WTC11 (cell line): ENCODE measurements at regions not wholly inside any gene's neighbourhood (a gene's known extent, or its start where the extent isn't known, plus 50 kb on each side); places are given as distances from the start of the nearest gene placed in this dataset.

Experiments used
- ATAC-seq: fragments of 200-7000 bp; cut with Tn5 transposase; 2 replicates; pipeline ENCODE4 v1.10.0; 2021; ENCODE audit warnings: mild to moderate bottlenecking, moderate library complexity
- CTCF ChIA-PET: fragments of 300-600 bp; sonication (Branson Sonifier 250); formaldehyde crosslinking; loops from one replicate; lab custom pipeline; 2021; ENCODE audit warnings: antibody characterized with exemption; lab: Charles Lee
- POLR2A ChIA-PET: fragments of 350-600 bp; sonication (Branson Sonifier 250); formaldehyde crosslinking; loops from one replicate; lab custom pipeline; 2021; ENCODE audit warnings: antibody characterized with exemption; lab: Charles Lee
- DNase-seq: peaks from one replicate; pipeline ENCODE4 v3.0.0; 2021; ENCODE audit warnings: low spot score
- H3K27ac Mint-ChIP-seq: 2 replicates; pipeline ENCODE4 v1.8.0; 2021; ENCODE audit warnings: mixed read lengths
- H3K27me3 Mint-ChIP-seq: 2 replicates; pipeline ENCODE4 v1.8.0; 2021; ENCODE audit warnings: low read depth, mild to moderate bottlenecking, moderate library complexity, mixed read lengths
- H3K36me3 Mint-ChIP-seq: 2 replicates; pipeline ENCODE4 v1.8.0; 2021; ENCODE audit warnings: mixed read lengths
- H3K4me1 Mint-ChIP-seq: 2 replicates; pipeline ENCODE4 v1.8.0; 2022; ENCODE audit warnings: mixed read lengths
- H3K4me3 Mint-ChIP-seq: 2 replicates; pipeline ENCODE4 v1.8.0; 2021; ENCODE audit warnings: mild to moderate bottlenecking, moderate library complexity, mixed read lengths
- H3K9me3 Mint-ChIP-seq: 2 replicates; pipeline ENCODE4 v1.8.0; 2021; ENCODE audit warnings: mixed read lengths
- ELF4 ChIP-seq: sonication (generic); formaldehyde crosslinking; IDR thresholded peaks from 2 replicates; pipeline ENCODE4 v1.8.1; 2022; ENCODE audit warnings: low read depth, mild to moderate bottlenecking, moderate library complexity, missing genetic modification reagents
- EMX1 ChIP-seq: fragments of 250-450 bp; sonication (Bioruptor Pico); IDR thresholded peaks from 2 replicates; pipeline ENCODE4 v1.8.0; 2021; ENCODE audit warnings: mild to moderate bottlenecking
- ESRRA ChIP-seq: sonication (generic); formaldehyde crosslinking; IDR thresholded peaks from 2 replicates; pipeline ENCODE4 v1.8.1; 2022; ENCODE audit warnings: mild to moderate bottlenecking, missing genetic modification reagents, borderline replicate concordance
- GRHL2 ChIP-seq: fragments of 250-450 bp; sonication (Bioruptor Pico); IDR thresholded peaks from 2 replicates; pipeline ENCODE4 v1.8.0; 2022; ENCODE audit warnings: mild to moderate bottlenecking, moderate library complexity; ENCODE audit not compliant: insufficient replicate concordance, severe bottlenecking
- NFATC4 ChIP-seq: fragments of 250-450 bp; sonication (Bioruptor Pico); IDR thresholded peaks from 2 replicates; pipeline ENCODE4 v1.9.0; 2021; ENCODE audit warnings: mild to moderate bottlenecking
- NR2C2 ChIP-seq: sonication (generic); formaldehyde crosslinking; IDR thresholded peaks from 2 replicates; pipeline ENCODE4 v1.8.0; 2022; ENCODE audit warnings: mild to moderate bottlenecking, missing genetic modification reagents
- RORB ChIP-seq: fragments of 250-450 bp; sonication (Bioruptor Pico); IDR thresholded peaks from 2 replicates; pipeline ENCODE4 v1.9.0; 2021; ENCODE audit warnings: mild to moderate bottlenecking
- TEAD1 ChIP-seq: sonication (generic); formaldehyde crosslinking; IDR thresholded peaks from 2 replicates; pipeline ENCODE4 v1.8.0; 2022; ENCODE audit warnings: mild to moderate bottlenecking, missing genetic modification reagents
- ZNF317 ChIP-seq: sonication (generic); formaldehyde crosslinking; IDR thresholded peaks from 2 replicates; pipeline ENCODE4 v1.8.1; 2023; ENCODE audit warnings: low read depth, mild to moderate bottlenecking, moderate library complexity, missing genetic modification reagents, borderline replicate concordance
- ZNF396 ChIP-seq: fragments of 250-450 bp; sonication (Bioruptor Pico); IDR thresholded peaks from 2 replicates; pipeline ENCODE4 v1.8.0; 2021; ENCODE audit warnings: mild to moderate bottlenecking, moderate library complexity, borderline replicate concordance
- ZNF416 ChIP-seq: fragments of 250-450 bp; sonication (Bioruptor Pico); IDR thresholded peaks from 2 replicates; pipeline ENCODE4 v1.9.0; 2021; ENCODE audit warnings: mild to moderate bottlenecking, inconsistent platforms
- TF ChIP-seq, protein P1 (sequence below): sonication (generic); formaldehyde crosslinking; conservative IDR thresholded peaks from 2 replicates; pipeline ENCODE4 v1.8.1; 2023; ENCODE audit warnings: mild to moderate bottlenecking, low read depth, missing genetic modification reagents, moderate library complexity
- TF ChIP-seq, protein P2 (sequence below): sonication (generic); formaldehyde crosslinking; IDR thresholded peaks from 2 replicates; pipeline ENCODE4 v1.8.0; 2023; ENCODE audit warnings: mild to moderate bottlenecking, missing genetic modification reagents
- TF ChIP-seq, protein P3 (sequence below): sonication (generic); formaldehyde crosslinking; IDR thresholded peaks from 2 replicates; pipeline ENCODE4 v1.8.0; 2023; ENCODE audit warnings: missing genetic modification reagents
- TF ChIP-seq, protein P4 (sequence below): sonication (generic); formaldehyde crosslinking; IDR thresholded peaks from 2 replicates; pipeline ENCODE4 v1.8.0; 2023; ENCODE audit warnings: missing genetic modification reagents, mild to moderate bottlenecking, borderline replicate concordance
- TF ChIP-seq, protein P5 (sequence below): fragments of 250-450 bp; sonication (Bioruptor Pico); IDR thresholded peaks from 2 replicates; pipeline ENCODE4 v1.9.0; 2021; ENCODE audit warnings: mild to moderate bottlenecking

DNA sequence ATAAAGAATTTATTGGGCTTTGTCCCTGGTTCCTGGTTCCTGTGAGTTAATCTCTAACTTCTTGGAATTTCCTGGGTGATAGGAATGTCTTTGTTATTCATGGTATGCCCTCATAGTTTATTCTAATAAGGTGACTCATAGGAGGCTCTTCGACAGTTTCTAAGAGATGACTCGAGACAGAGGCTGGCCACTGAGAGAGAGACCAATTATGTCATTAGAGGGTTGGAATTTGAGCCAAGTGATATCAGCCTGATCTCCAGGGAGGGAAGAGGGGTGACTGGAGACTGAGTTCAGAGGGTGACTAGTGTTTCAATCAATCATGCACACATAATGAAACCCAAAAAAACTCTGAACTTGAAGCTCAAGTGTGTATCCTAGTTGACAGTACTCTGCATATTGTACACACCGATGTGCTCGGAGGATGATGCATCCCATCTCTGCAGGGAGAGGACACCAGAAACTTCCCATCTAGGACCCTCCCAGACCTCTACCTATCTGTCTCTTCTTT is 185.7 kb downstream of the MTCL1 start (continued):
- TF ChIP-seq, protein P1, sequence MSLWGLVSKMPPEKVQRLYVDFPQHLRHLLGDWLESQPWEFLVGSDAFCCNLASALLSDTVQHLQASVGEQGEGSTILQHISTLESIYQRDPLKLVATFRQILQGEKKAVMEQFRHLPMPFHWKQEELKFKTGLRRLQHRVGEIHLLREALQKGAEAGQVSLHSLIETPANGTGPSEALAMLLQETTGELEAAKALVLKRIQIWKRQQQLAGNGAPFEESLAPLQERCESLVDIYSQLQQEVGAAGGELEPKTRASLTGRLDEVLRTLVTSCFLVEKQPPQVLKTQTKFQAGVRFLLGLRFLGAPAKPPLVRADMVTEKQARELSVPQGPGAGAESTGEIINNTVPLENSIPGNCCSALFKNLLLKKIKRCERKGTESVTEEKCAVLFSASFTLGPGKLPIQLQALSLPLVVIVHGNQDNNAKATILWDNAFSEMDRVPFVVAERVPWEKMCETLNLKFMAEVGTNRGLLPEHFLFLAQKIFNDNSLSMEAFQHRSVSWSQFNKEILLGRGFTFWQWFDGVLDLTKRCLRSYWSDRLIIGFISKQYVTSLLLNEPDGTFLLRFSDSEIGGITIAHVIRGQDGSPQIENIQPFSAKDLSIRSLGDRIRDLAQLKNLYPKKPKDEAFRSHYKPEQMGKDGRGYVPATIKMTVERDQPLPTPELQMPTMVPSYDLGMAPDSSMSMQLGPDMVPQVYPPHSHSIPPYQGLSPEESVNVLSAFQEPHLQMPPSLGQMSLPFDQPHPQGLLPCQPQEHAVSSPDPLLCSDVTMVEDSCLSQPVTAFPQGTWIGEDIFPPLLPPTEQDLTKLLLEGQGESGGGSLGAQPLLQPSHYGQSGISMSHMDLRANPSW (CRISPR knock-in tag) = no peak
- TF ChIP-seq ZNF396 (CRISPR knock-in tag) = no peak
- TF ChIP-seq EMX1 (CRISPR knock-in tag) = no peak
- TF ChIP-seq, protein P2, sequence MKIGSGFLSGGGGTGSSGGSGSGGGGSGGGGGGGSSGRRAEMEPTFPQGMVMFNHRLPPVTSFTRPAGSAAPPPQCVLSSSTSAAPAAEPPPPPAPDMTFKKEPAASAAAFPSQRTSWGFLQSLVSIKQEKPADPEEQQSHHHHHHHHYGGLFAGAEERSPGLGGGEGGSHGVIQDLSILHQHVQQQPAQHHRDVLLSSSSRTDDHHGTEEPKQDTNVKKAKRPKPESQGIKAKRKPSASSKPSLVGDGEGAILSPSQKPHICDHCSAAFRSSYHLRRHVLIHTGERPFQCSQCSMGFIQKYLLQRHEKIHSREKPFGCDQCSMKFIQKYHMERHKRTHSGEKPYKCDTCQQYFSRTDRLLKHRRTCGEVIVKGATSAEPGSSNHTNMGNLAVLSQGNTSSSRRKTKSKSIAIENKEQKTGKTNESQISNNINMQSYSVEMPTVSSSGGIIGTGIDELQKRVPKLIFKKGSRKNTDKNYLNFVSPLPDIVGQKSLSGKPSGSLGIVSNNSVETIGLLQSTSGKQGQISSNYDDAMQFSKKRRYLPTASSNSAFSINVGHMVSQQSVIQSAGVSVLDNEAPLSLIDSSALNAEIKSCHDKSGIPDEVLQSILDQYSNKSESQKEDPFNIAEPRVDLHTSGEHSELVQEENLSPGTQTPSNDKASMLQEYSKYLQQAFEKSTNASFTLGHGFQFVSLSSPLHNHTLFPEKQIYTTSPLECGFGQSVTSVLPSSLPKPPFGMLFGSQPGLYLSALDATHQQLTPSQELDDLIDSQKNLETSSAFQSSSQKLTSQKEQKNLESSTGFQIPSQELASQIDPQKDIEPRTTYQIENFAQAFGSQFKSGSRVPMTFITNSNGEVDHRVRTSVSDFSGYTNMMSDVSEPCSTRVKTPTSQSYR (CRISPR knock-in tag) = no peak

DNA sequence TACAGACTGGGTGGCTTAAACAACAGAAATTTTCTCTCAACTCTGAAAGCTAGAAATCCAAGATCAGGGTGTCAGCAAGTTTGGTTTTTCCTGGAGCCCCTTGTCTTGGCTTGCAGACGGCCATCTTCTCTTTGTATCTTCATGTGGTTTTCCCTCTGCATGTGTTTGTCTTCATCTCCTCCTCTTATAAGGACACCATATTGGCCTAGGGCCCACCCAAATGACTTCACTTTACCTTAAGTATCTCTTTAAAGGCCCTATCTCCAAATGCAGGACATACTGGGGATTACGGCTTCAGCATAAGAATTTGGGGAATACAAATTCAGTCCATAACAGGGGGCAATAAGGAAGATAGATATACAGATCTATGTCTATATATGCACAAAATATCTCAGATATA is 187.9 kb downstream of the MTCL1 start:
- H3K27ac Mint-ChIP-seq = no peak overlapping the region; the same call in 1 of the 2 replicates
- no peak overlapping the region for H3K4me3 Mint-ChIP-seq
- POLR2A ChIA-PET = no interaction called here
- ATAC-seq = no peak
- CTCF ChIA-PET = no interaction called here
- peaks cover 37% of the 10 kb centered on the region for H3K9me3 Mint-ChIP-seq
- peaks cover 12% of the 10 kb centered on the region for H3K4me1 Mint-ChIP-seq
- H3K36me3 Mint-ChIP-seq = peaks cover 28% of the 10 kb centered on the region
- TF ChIP-seq ELF4 (no peak), GRHL2 (CRISPR knock-in tag) (no peak)
- TF ChIP-seq, protein P3, sequence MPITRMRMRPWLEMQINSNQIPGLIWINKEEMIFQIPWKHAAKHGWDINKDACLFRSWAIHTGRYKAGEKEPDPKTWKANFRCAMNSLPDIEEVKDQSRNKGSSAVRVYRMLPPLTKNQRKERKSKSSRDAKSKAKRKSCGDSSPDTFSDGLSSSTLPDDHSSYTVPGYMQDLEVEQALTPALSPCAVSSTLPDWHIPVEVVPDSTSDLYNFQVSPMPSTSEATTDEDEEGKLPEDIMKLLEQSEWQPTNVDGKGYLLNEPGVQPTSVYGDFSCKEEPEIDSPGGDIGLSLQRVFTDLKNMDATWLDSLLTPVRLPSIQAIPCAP = no peak
- no peaks in the 10 kb centered on the region; the same call in 1 of the 2 replicates for H3K27me3 Mint-ChIP-seq
- DNase-seq = no peak

DNA sequence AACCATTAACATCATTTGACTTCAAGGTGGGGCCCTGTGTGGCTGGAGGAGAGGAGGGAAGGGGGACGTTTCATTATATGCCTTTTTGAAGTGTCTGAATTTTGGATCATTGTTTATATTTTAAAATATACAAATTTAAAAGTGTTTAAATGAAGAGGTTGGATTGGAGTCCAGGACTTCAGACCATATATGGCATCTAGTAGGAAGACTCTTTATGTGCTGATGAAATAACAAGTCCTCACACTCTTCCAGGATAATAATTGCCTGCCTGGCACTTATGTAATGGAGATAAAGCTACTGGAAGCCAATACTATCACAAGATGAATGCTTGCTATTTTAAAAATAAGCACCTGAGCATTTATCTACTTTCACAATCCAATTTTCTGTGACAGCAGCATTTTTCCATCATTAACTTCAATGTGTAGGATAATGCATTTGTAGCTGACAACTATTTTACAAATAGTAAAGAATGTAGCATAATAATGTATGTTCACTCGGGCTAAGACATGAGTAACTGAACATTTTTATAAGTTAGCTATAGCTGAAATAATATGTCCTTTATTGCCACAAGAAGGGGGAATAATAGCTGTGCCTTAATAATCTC is 188.4 kb downstream of the MTCL1 start:
- H3K4me3 Mint-ChIP-seq = no peak overlapping the region
- no peaks in the 10 kb centered on the region; the same call in 1 of the 2 replicates for H3K27me3 Mint-ChIP-seq

More for the DNA sequence above, 188.4 kb downstream of the MTCL1 start:
- H3K9me3 Mint-ChIP-seq = peaks cover 33% of the 10 kb centered on the region
- H3K27ac Mint-ChIP-seq = no peak overlapping the region
- TF ChIP-seq NR2C2 (CRISPR knock-in tag) (no peak), ZNF416 (CRISPR knock-in tag) (no peak), NFATC4 (CRISPR knock-in tag) (no peak), ZNF317 (no peak), TEAD1 (CRISPR knock-in tag) (no peak), RORB (CRISPR knock-in tag) (no peak), ESRRA (CRISPR knock-in tag) (no peak)
- TF ChIP-seq, protein P4, sequence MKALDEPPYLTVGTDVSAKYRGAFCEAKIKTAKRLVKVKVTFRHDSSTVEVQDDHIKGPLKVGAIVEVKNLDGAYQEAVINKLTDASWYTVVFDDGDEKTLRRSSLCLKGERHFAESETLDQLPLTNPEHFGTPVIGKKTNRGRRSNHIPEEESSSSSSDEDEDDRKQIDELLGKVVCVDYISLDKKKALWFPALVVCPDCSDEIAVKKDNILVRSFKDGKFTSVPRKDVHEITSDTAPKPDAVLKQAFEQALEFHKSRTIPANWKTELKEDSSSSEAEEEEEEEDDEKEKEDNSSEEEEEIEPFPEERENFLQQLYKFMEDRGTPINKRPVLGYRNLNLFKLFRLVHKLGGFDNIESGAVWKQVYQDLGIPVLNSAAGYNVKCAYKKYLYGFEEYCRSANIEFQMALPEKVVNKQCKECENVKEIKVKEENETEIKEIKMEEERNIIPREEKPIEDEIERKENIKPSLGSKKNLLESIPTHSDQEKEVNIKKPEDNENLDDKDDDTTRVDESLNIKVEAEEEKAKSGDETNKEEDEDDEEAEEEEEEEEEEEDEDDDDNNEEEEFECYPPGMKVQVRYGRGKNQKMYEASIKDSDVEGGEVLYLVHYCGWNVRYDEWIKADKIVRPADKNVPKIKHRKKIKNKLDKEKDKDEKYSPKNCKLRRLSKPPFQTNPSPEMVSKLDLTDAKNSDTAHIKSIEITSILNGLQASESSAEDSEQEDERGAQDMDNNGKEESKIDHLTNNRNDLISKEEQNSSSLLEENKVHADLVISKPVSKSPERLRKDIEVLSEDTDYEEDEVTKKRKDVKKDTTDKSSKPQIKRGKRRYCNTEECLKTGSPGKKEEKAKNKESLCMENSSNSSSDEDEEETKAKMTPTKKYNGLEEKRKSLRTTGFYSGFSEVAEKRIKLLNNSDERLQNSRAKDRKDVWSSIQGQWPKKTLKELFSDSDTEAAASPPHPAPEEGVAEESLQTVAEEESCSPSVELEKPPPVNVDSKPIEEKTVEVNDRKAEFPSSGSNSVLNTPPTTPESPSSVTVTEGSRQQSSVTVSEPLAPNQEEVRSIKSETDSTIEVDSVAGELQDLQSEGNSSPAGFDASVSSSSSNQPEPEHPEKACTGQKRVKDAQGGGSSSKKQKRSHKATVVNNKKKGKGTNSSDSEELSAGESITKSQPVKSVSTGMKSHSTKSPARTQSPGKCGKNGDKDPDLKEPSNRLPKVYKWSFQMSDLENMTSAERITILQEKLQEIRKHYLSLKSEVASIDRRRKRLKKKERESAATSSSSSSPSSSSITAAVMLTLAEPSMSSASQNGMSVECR (CRISPR knock-in tag) = no peak
- TF ChIP-seq, protein P5, sequence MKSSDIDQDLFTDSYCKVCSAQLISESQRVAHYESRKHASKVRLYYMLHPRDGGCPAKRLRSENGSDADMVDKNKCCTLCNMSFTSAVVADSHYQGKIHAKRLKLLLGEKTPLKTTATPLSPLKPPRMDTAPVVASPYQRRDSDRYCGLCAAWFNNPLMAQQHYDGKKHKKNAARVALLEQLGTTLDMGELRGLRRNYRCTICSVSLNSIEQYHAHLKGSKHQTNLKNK (CRISPR knock-in tag) = no peak
- TF ChIP-seq, protein P3 = no peak
- H3K4me1 Mint-ChIP-seq = peaks cover 12% of the 10 kb centered on the region
- ChIA-PET CTCF (interaction anchor here (1.2 kb wide), 1 partner anchor 94 kb away, joined by 7 read pairs; no protein-coding TSS in a partner anchor), POLR2A (no interaction called here)
- ATAC-seq (no peak), DNase-seq (no peak)
- H3K36me3 Mint-ChIP-seq = peaks cover 22% of the 10 kb centered on the region
